Islet precursor cell (in vitro differentiated cells): ENCODE measurements at regions not wholly inside any gene's neighbourhood (a gene's known extent, or its start where the extent isn't known, plus 50 kb on each side); places are given as distances from the start of the nearest gene placed in this dataset.
"Not testable (repeated sequence)": the region's sequence is repeated elsewhere in the genome, so short reads cannot be mapped to it uniquely, and the experiment has no call there.

Experiments
- DNase-seq: peaks from one replicate; pipeline ENCODE4 v3.0.0-alpha.2; 2018

- DNase-seq: not testable (repeated sequence)
Observed at GRCh38 chr21:9746311-9746710, 775.1 kb upstream of the TPTE start.

GRCh38 chr21:9746831-9747606 is 774.4 kb upstream of the TPTE start:
- not testable (repeated sequence) for DNase-seq

GRCh38 chr21:9747870-9748269 is 773.5 kb upstream of the TPTE start:
- DNase-seq: not testable (repeated sequence)

- not testable (repeated sequence) for DNase-seq
Observed at GRCh38 chr21:9748451-9748850, 772.9 kb upstream of the TPTE start.

- not testable (repeated sequence) for DNase-seq
Observed at GRCh38 chr21:9749741-9750230, 771.6 kb upstream of the TPTE start.

- no peak for DNase-seq
Observed at GRCh38 chr21:9750341-9751086, 770.9 kb upstream of the TPTE start.

GRCh38 chr21:9751087-9751585 is 770.2 kb upstream of the TPTE start:
- not testable (repeated sequence) for DNase-seq

GRCh38 chr21:9752028-9752427 is 769.4 kb upstream of the TPTE start:
- not testable (repeated sequence) for DNase-seq

GRCh38 chr21:9753441-9753840 is 767.9 kb upstream of the TPTE start:
- DNase-seq: not testable (repeated sequence)

- no peak for DNase-seq
Observed at GRCh38 chr21:9753943-9754342, 767.4 kb upstream of the TPTE start.

GRCh38 chr21:9754434-9754833 is 766.9 kb upstream of the TPTE start:
- not testable (repeated sequence) for DNase-seq

GRCh38 chr21:9755611-9756010 is 765.8 kb upstream of the TPTE start:
- DNase-seq: no peak

- DNase-seq: no peak
Observed at GRCh38 chr21:9756677-9757076, 764.7 kb upstream of the TPTE start.

- DNase-seq: peak; percentile 1
Observed at GRCh38 chr21:9757118-9757517, 764.3 kb upstream of the TPTE start.

- peak; percentile 22 for DNase-seq
Observed at GRCh38 chr21:9757572-9757971, 763.8 kb upstream of the TPTE start.

GRCh38 chr21:9758141-9758540 is 763.2 kb upstream of the TPTE start:
- peak; percentile 35 for DNase-seq

- peak; percentile 50 for DNase-seq
Observed at GRCh38 chr21:9758888-9759287, 762.5 kb upstream of the TPTE start.

GRCh38 chr21:9759972-9760371 is 761.4 kb upstream of the TPTE start:
- DNase-seq: no peak

- peak; percentile 4 for DNase-seq
Observed at GRCh38 chr21:9760398-9761074, 760.8 kb upstream of the TPTE start.

GRCh38 chr21:9763306-9763705 is 758.1 kb upstream of the TPTE start:
- peak; percentile 29 for DNase-seq

GRCh38 chr21:9763807-9764206 is 757.6 kb upstream of the TPTE start:
- peak; percentile 40 for DNase-seq

- DNase-seq: not testable (repeated sequence)
Observed at GRCh38 chr21:9764294-9764693, 757.1 kb upstream of the TPTE start.

- not testable (repeated sequence) for DNase-seq
Observed at GRCh38 chr21:9765538-9765937, 755.8 kb upstream of the TPTE start.
